B cell (primary cell): ENCODE measurements at regions not wholly inside any gene's neighbourhood (a gene's known extent, or its start where the extent isn't known, plus 50 kb on each side); places are given as distances from the start of the nearest gene placed in this dataset.

Experiments
- ATAC-seq: fragments of 200-7000 bp; cut with Tn5 transposase; one replicate; pipeline ENCODE4 v1.10.0; 2021; ENCODE audit warnings: low read depth, mild to moderate bottlenecking, moderate number of reproducible peaks, moderate library complexity
- CTCF ChIA-PET: fragments of 350-600 bp; sonication (Branson Sonifier 250); formaldehyde crosslinking; loops from one replicate; lab custom pipeline; 2021; ENCODE audit warnings: antibody characterized with exemption, inconsistent platforms; lab: Charles Lee
- POLR2A ChIA-PET: fragments of 350-600 bp; sonication (Branson Sonifier 250); formaldehyde crosslinking; loops from one replicate; lab custom pipeline; 2021; ENCODE audit warnings: antibody characterized with exemption; lab: Charles Lee
- DNase-seq: peaks from one replicate; pipeline ENCODE4 v3.0.0; 2013
- H2AFZ ChIP-seq: 2 replicates; pipeline ENCODE4 v1.6.1; 2012; ENCODE audit warnings: mild to moderate bottlenecking, low read depth, low read length; ENCODE audit not compliant: insufficient read depth, poor library complexity, severe bottlenecking
- H3K27ac ChIP-seq, 2 donors: 1 replicate in 1 of 2; 2 replicates in 1 of 2; pipeline ENCODE4 v1.5.1; 2012 to 2013; ENCODE audit warnings: low read length in 2 of 2, mild to moderate bottlenecking in 2 of 2, moderate library complexity in 1 of 2
- H3K27me3 ChIP-seq, 4 experiments: fragments of 200-600 bp in 1 of 4; sonication (generic) in 1 of 4; replicated peaks in 1 of 4; 1 replicate in 2 of 4; 2 replicates in 2 of 4; pipeline versions ENCODE4 v1.6.1 to v1.7.0; 2013 to 2016; ENCODE audit warnings: low read length in 3 of 4, mild to moderate bottlenecking in 2 of 4, mixed read lengths in 1 of 4, moderate library complexity in 1 of 4; ENCODE audit not compliant: insufficient read depth in 4 of 4, control insufficient read depth in 3 of 4; ENCODE audit errors: control extremely low read depth in 1 of 4
- H3K36me3 ChIP-seq, 2 experiments: replicated peaks in 1 of 2; 1 replicate in 1 of 2; 2 replicates in 1 of 2; pipeline versions ENCODE4 v1.6.1 to v1.7.1; 2013; ENCODE audit warnings: low read length in 1 of 2; ENCODE audit not compliant: insufficient read depth in 2 of 2, control insufficient read depth in 1 of 2; ENCODE audit errors: control extremely low read depth in 1 of 2, extremely low read depth in 1 of 2
- H3K4me1 ChIP-seq, 2 donors: fragments of 200-600 bp in 1 of 2; sonication (generic) in 1 of 2; 1 replicate in 1 of 2; 2 replicates in 1 of 2; pipeline versions ENCODE4 v1.5.1 to v1.6.1; 2013 to 2017; ENCODE audit warnings: low read length in 2 of 2; ENCODE audit not compliant: control insufficient read depth in 2 of 2, insufficient read depth in 2 of 2
- H3K4me2 ChIP-seq: replicated peaks from 2 replicates; pipeline ENCODE3; 2012; ENCODE audit warnings: mild to moderate bottlenecking, low read depth, low read length; ENCODE audit not compliant: poor library complexity, severe bottlenecking
- H3K4me3 ChIP-seq, 5 experiments: fragments of 200-600 bp in 1 of 5; sonication (generic) in 1 of 5; 1 replicate in 3 of 5; 2 replicates in 2 of 5; pipeline versions ENCODE4 v1.5.1 to v1.7.0; 2011 to 2016; ENCODE audit warnings: low read length in 4 of 5, mild to moderate bottlenecking in 4 of 5, low read depth in 2 of 5, control low read depth in 1 of 5, moderate library complexity in 1 of 5; ENCODE audit not compliant: insufficient read depth in 1 of 5; ENCODE audit errors: control extremely low read depth in 1 of 5, extremely low read depth in 1 of 5
- H3K79me2 ChIP-seq: fragments of 200-600 bp; sonication (generic); one replicate; pipeline ENCODE4 v1.6.0; 2016; ENCODE audit warnings: low read length; ENCODE audit not compliant: control insufficient read depth, insufficient read depth
- H3K9ac ChIP-seq: fragments of 200-600 bp; sonication (generic); 2 replicates; pipeline ENCODE4 v1.6.1; 2017; ENCODE audit warnings: mild to moderate bottlenecking, low read length, moderate library complexity
- H3K9me3 ChIP-seq, 3 donors: one replicate each; pipeline versions ENCODE4 v1.6.1 to v1.7.1; 2013; ENCODE audit warnings: low read length in 2 of 3; ENCODE audit not compliant: control insufficient read depth in 2 of 3, insufficient read depth in 1 of 3; ENCODE audit errors: control extremely low read depth in 1 of 3
- H4K20me1 ChIP-seq: 2 replicates; pipeline ENCODE4 v1.6.0; 2012; ENCODE audit warnings: mild to moderate bottlenecking, low read length; ENCODE audit not compliant: insufficient read depth, control insufficient read depth, poor library complexity, severe bottlenecking
- H3K27ac Mint-ChIP-seq: one replicate; pipeline ENCODE4 v1.8.0; 2021; ENCODE audit warnings: mixed read lengths
- H3K27me3 Mint-ChIP-seq: one replicate; pipeline ENCODE4 v1.8.0; 2021; ENCODE audit warnings: mixed read lengths
- H3K4me1 Mint-ChIP-seq: one replicate; pipeline ENCODE4 v1.8.0; 2021; ENCODE audit warnings: mixed read lengths
- H3K4me3 Mint-ChIP-seq: one replicate; pipeline ENCODE4 v1.8.0; 2021; ENCODE audit warnings: mixed read lengths
- H3K9me3 Mint-ChIP-seq: one replicate; pipeline ENCODE4 v1.8.0; 2022; ENCODE audit warnings: mixed read lengths; ENCODE audit not compliant: insufficient read depth
- EZH2 ChIP-seq: IDR thresholded peaks from 2 replicates; pipeline ENCODE4 v1.6.1; 2012; ENCODE audit warnings: borderline replicate concordance, low read depth, mild to moderate bottlenecking, moderate library complexity, low read length; ENCODE audit not compliant: insufficient read depth, poor library complexity, severe bottlenecking
- WGBS: methylation state at CpG from one replicate; pipeline ENCODE4 v1.1.5; 2013; ENCODE audit warnings: missing lambda C conversion rate; ENCODE audit not compliant: insufficient coverage; 5-methylcytosine and 5-hydroxymethylcytosine counted together
- intact Hi-C: fragments of 100-400 bp; cut with micrococcal nuclease; formaldehyde crosslinking; loops from one replicate; pipeline ENCODE4 v1.10.0; 2022
- TF ChIP-seq, protein P1 (sequence below): fragments of 200-600 bp; IDR thresholded peaks from one replicate; pipeline ENCODE4 v1.8.0; 2022; ENCODE audit warnings: antibody characterized with exemption, mild to moderate bottlenecking

GRCh38 chr7:121623130-121623872 is 227.2 kb upstream of the FAM3C start:
- Mint-ChIP-seq H3K27me3 (no peaks in the 10 kb centered on the region), H3K4me1 (no peaks in the 10 kb centered on the region), H3K27ac (no peak overlapping the region), H3K9me3 (no peaks in the 10 kb centered on the region), H3K4me3 (no peak overlapping the region)
- no peaks in the 10 kb centered on the region for H3K79me2 ChIP-seq
- 40% methylated on average over 1 of the region's 6 CpGs for WGBS
- no peak for ATAC-seq
- no peaks in the 10 kb centered on the region for H3K4me1 ChIP-seq
- H4K20me1 ChIP-seq: no peaks in the 10 kb centered on the region
- H3K4me2 ChIP-seq: no peak overlapping the region
- H3K4me3 ChIP-seq: no peak overlapping the region
- H3K9me3 ChIP-seq: no peaks in the 10 kb centered on the region
- no peaks in the 10 kb centered on the region for H3K27me3 ChIP-seq
- H3K27ac ChIP-seq: no peak overlapping the region
- intact Hi-C loops: no loop called here
- CTCF ChIA-PET: interaction anchor here (0.7 to 1.1 kb wide), 2 partner anchors 11 to 903 kb away, joined by 3 to 5 read pairs; no protein-coding TSS in a partner anchor
- no peak overlapping the region for H2AFZ ChIP-seq
- H3K9ac ChIP-seq: no peak overlapping the region
- H3K36me3 ChIP-seq: no peaks in the 10 kb centered on the region
- DNase-seq: no peak
- no peak for TF ChIP-seq EZH2
- TF ChIP-seq, protein P1, sequence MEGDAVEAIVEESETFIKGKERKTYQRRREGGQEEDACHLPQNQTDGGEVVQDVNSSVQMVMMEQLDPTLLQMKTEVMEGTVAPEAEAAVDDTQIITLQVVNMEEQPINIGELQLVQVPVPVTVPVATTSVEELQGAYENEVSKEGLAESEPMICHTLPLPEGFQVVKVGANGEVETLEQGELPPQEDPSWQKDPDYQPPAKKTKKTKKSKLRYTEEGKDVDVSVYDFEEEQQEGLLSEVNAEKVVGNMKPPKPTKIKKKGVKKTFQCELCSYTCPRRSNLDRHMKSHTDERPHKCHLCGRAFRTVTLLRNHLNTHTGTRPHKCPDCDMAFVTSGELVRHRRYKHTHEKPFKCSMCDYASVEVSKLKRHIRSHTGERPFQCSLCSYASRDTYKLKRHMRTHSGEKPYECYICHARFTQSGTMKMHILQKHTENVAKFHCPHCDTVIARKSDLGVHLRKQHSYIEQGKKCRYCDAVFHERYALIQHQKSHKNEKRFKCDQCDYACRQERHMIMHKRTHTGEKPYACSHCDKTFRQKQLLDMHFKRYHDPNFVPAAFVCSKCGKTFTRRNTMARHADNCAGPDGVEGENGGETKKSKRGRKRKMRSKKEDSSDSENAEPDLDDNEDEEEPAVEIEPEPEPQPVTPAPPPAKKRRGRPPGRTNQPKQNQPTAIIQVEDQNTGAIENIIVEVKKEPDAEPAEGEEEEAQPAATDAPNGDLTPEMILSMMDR: no peak
- POLR2A ChIA-PET: no interaction called here

DNA sequence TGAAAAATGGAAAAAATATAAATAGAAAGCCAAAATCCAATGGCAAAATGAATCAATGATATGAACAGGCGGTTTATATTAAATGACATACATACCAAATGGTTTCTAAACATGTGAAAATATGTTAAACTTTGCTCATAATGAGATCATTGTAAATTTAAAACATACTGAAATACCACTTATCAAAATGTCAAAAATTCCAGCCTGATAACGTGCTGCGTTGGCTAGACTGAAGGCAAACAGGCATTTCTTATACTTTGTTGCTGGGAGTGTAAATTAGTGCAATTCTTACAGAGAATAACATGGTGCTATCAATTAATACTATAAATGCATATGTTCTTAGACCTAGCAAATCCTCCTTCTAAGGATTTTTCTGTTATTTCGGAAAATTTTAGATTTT is 225.8 kb upstream of the FAM3C start:
- H3K9me3 Mint-ChIP-seq: peaks cover 3% of the 10 kb centered on the region
- H3K4me3 ChIP-seq: no peak overlapping the region
- no peak overlapping the region for H2AFZ ChIP-seq
- no peaks in the 10 kb centered on the region for H3K27me3 ChIP-seq
- H3K27me3 Mint-ChIP-seq: no peaks in the 10 kb centered on the region
- no peaks in the 10 kb centered on the region for H3K9me3 ChIP-seq
- H3K9ac ChIP-seq: no peak overlapping the region
- DNase-seq: no peak
- no CpG with 5 or more reads among the region's 4 CpGs for WGBS
- no peak for ATAC-seq
- no peak overlapping the region for H3K27ac ChIP-seq
- H3K4me1 Mint-ChIP-seq: no peaks in the 10 kb centered on the region
- POLR2A ChIA-PET: no interaction called here
- H3K36me3 ChIP-seq: no peaks in the 10 kb centered on the region
- H4K20me1 ChIP-seq: no peaks in the 10 kb centered on the region
- no peak overlapping the region for H3K27ac Mint-ChIP-seq
- TF ChIP-seq, protein P1: no peak
- TF ChIP-seq EZH2: no peak
- H3K4me3 Mint-ChIP-seq: no peak overlapping the region
- CTCF ChIA-PET: no interaction called here
- no peaks in the 10 kb centered on the region for H3K79me2 ChIP-seq
- intact Hi-C loops: no loop called here
- H3K4me1 ChIP-seq: no peaks in the 10 kb centered on the region
- H3K4me2 ChIP-seq: no peak overlapping the region
